ENCODE measurements at regions not wholly inside any gene's neighbourhood (a gene's known extent, or its start where the extent isn't known, plus 50 kb on each side); places are given as distances from the start of the nearest gene placed in this dataset.

- no peak for DNase-seq (ENCODE audit: low spot score)
These were observed 194.0 kb downstream of the ZFP36L2 start for GRCh38 chr2:43032213-43033015.

GRCh38 chr2:43031471-43032212, 194.8 kb downstream of the ZFP36L2 start:
- no peak for DNase-seq (ENCODE audit: low spot score)

- no peak for DNase-seq (ENCODE audit: low spot score)
These were observed 195.7 kb downstream of the ZFP36L2 start for GRCh38 chr2:43030551-43031307.

- DNase-seq (ENCODE audit: low spot score), result no peak
These were observed 197.2 kb downstream of the ZFP36L2 start for GRCh38 chr2:43029186-43029585.

- no peak for DNase-seq (ENCODE audit: low spot score)
These were observed 198.2 kb downstream of the ZFP36L2 start for GRCh38 chr2:43028188-43028587.

- no peak for DNase-seq (ENCODE audit: low spot score)
These were observed 199.1 kb downstream of the ZFP36L2 start for GRCh38 chr2:43027097-43027873.

- DNase-seq (ENCODE audit: low spot score), result no peak
These were observed 199.8 kb downstream of the ZFP36L2 start for GRCh38 chr2:43026426-43027096.

GRCh38 chr2:43025709-43026295, 200.6 kb downstream of the ZFP36L2 start:
- peak; percentile 14 for DNase-seq (ENCODE audit: low spot score)

GRCh38 chr2:43024515-43025011, 201.8 kb downstream of the ZFP36L2 start:
- DNase-seq (ENCODE audit: low spot score), result peak; percentile 56

- DNase-seq (ENCODE audit: low spot score), result no peak
These were observed 202.5 kb downstream of the ZFP36L2 start for GRCh38 chr2:43023791-43024514.

- no peak for DNase-seq (ENCODE audit: low spot score)
These were observed 203.5 kb downstream of the ZFP36L2 start for GRCh38 chr2:43022896-43023295.

- no peak for DNase-seq (ENCODE audit: low spot score)
These were observed 204.5 kb downstream of the ZFP36L2 start for GRCh38 chr2:43021791-43022509.

GRCh38 chr2:43020990-43021669, 205.3 kb downstream of the ZFP36L2 start:
- no peak for DNase-seq (ENCODE audit: low spot score)

GRCh38 chr2:43020296-43020695, 206.1 kb downstream of the ZFP36L2 start:
- no peak for DNase-seq (ENCODE audit: low spot score)

GRCh38 chr2:43019536-43020183, 206.7 kb downstream of the ZFP36L2 start:
- no peak for DNase-seq (ENCODE audit: low spot score)

GRCh38 chr2:43019025-43019367, 207.4 kb downstream of the ZFP36L2 start:
- DNase-seq (ENCODE audit: low spot score), result no peak

GRCh38 chr2:43018179-43019024, 208.0 kb downstream of the ZFP36L2 start:
- no peak for DNase-seq (ENCODE audit: low spot score)

Measured in NAMALWA (cell line).